ENCODE measurements at regions not wholly inside any gene's neighbourhood (a gene's known extent, or its start where the extent isn't known, plus 50 kb on each side); places are given as distances from the start of the nearest gene placed in this dataset.
"Not testable (repeated sequence)": the region's sequence is repeated elsewhere in the genome, so short reads cannot be mapped to it uniquely, and the experiment has no call there.

DNA sequence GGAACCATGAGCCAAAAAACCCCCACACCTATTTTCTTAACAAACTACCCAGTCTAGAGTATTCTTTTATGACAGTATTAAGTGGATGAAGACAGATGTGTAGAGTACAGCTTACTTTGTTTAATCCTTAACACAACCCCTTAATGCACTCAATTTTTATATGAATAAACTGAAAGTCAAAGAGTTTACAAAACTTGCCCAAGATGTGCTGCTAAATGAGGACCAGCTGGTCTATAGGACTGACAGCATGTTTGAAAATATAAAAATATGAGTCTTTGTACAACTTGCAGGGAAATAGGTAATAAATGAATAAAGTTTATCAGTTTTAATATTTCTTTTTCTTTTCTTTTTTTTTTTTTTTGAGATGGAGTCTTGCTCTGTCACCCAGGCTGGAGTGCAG, 102.3 kb downstream of the ZFY start:
- no peak for DNase-seq

DNA sequence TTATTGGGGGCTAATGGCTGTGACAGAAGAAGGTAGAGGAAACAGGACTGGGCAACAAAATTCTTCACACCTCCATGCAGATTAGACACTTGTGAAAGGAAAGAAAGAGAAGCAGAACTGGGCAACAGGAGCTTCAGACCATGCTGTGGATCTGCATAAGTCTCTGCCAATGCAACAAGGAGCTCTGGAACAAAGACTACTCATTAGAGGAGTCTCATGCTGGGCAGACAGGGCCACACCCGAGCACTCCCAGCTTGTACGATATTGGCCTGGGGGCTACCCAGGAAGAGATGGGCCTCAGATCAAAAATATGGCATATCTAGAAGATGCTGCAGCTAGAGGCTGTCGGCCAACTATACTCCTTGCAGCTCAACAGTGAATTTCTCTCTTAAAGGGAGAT, 105.2 kb downstream of the ZFY start:
- DNase-seq: no peak

DNA sequence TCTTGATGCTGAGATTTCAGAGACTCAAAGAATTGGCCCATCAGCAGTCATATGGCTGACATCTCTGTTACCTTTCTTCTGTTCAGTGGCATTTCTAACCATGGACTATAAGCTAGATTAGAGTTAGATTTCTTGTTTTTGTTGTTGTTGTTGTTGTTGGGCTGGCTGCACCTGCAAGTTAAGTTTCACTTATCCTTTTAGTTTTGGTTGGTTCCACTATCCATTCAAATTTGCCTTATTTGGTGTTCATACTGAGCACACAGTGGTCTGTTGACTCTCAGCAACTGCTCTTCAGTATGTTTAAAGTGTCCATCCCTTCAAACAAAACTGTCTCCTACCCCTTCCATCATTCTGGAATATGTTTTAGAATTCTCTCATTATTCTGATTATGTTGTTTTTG, 106.8 kb downstream of the ZFY start:
- no peak for DNase-seq

DNA sequence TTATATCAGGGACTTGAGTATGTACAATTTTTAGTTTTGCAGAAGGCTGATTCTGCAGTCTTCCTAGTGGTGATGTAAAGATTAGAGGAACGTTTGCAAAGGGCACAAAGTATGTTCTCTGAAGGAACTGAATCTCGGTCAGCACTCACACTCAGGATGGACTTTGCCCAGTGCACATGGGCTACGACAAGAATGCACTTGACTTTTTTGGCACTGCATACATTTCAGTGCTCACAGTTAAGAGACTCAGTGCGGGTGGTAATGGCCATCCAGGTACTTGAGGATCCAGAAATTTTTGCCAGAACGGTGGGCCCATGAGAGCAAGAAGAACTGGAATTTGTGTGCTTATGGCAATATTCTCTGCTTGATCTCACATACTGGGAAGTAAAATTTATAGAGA, 107.7 kb downstream of the ZFY start:
- DNase-seq: no peak

DNA sequence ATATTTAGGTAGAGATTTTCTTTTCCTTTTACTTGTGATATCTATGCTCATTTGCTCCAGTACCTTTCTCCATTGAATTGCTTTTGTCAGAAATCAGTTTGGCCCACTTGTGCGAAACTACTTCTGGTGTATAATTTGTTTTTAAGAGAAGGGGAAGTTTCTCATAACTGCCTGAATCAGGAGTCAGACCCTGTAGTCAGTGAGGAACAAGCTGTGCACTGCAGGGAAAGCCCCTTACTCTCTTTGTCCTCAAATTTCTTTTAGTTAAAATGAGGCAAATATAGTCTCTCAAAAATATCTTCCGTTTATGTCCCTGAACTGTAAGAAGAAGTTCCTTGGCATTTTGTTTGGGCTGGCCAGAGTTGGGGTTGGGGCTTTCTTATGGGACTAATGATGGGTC, 109.9 kb downstream of the ZFY start:
- DNase-seq: no peak

DNA sequence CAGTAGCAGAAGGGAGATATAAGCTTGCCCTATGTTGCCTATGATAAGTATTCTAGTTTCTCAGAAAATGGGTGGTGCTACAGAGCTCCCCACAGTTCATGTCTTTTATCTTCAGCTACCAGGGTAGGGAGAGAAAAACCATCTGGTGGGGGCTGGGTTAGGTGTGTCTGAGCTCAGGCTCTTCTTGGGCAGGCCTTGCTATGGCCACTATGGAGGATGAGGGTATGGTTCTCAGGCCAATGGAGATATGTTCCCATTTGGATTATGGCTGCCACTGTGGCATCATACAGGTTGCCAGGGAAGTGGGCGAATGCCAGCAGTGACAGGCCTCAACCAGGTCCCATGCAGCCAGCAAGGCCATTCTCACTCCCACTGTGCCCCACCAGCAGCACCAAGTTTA, 120.3 kb downstream of the ZFY start:
- not testable (repeated sequence) for DNase-seq

DNA sequence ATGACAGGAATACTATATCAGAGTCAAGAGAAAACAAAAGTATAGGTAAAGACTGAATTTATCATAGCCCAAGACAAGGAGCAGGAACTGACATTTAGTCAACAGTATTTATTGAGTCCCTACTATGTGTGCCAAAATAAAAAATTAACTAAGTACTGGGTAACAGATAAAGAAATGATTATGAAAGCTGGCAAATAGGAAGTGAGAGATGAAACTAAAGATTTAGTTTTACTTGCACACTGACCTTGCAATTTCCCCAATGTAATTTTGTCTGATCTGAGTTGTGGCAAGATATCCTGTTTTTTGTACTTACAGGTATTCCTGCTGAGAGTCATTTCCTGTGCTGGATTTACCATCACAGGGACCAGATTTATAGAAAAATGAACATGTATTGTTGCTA, 123.2 kb downstream of the ZFY start:
- not testable (repeated sequence) for DNase-seq

DNA sequence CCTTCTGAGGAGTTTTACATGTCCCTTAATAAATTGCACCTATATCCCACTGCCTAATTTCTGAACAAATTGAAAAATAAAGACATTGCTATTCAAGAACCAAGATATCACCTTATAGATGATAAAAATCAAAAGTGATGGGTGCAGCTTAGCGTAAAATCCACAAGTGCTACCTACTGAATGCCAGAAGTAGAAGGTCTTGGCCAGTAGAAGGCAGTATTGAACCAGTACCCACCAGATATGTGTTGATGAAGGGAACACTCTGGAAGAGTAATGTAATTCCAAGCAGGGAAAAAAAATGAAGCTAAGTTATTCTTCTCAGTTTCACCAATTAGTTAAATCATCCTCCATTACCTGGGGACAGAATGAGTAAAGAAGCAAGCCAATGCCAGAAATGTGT, 125.5 kb downstream of the ZFY start:
- DNase-seq: not testable (repeated sequence)

DNA sequence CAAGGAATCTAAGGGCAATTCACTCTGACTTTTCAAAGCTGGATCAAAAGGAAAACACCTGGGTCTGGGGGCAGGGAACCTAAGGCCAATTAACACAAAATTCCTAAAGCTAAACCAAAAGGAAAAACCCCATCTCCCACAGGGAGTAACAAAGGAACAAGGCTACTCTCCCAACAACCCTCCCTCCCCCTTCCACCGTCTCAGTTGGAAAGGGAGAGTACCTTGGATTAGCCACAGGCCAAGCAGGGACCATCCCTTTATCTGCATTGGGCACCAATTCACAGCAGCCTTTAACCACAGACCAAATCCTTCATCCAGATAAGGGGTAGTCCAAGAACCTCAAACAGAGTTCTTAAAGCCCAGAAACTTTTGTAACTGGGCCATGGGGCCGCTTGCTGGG, 153.0 kb downstream of the ZFY start:
- DNase-seq: not testable (repeated sequence)

DNA sequence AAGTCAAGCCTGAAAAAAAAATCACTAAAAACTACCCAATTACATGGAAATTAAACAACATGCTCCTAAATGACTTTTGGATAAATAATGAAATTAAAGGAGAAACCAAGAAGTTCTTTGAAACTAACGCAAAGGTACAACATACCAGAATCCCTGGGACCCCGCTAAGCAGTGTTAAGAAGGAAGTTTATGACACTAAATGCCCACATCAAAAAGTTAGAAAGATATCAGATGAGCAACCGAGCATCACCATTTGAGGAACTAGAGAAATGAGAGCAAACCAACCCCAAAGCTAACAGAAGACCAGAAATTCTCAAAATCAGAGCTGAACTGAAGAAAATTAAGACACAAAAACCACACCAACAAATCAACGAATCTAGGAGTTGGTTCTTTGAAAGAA, 173.5 kb downstream of the ZFY start:
- DNase-seq: not testable (repeated sequence)

DNA sequence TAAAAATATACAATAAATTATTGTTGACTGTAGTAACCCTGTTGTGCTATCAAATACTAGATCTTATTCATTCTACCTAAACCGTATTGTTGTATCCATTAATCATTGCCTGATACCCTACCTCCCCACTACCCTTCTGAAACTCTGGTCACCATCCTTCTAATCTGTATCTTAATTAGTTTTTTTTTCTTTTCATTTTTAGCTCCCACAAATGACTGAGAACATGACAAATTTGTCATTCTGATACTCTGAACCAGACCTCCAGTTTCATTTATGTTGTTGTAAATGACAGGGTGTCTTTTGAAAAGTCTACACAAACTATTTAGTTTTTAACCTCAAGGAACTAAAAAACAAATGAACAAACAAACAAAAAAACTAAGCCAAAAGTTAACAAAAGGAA, 185.1 kb downstream of the ZFY start:
- DNase-seq: not testable (repeated sequence)

DNA sequence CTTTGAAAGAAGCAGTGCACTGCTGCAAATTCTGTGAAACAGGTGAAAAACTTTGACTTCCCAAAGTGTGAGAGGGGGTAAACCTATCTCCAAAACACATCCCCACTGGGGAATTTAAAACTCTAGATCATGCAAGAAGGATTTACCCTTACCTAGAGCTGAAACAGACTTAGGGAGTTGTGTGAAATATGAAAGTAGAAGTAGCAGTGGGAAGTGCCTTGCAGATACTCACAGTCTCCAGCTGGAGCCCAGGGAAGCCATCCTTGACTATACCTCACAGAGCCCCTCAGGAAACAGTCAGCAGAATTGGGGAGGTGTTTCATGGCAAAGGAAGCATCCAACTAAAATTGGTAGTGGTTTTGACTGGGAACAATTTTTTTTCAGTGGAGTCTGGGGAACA, 185.5 kb downstream of the ZFY start:
- DNase-seq: not testable (repeated sequence)

DNA sequence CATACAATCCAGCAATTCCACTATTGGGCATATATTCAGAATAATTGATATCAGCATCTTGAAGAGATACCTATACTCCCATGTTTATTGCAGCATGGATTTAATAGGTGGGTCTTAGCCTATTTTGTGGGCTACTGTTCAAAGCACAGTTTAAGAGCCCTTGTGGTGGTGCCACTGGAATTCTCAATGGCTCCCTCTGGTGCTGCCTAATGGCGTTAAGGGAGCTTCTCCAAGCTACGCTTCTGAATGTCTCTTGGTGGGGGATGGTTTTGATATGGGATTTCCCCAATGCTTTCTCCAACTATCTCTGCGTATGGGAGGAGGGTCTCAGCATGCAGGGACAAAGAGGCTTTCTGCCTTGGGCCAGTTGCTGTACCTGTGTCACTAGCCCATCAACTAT, 188.3 kb downstream of the ZFY start:
- not testable (repeated sequence) for DNase-seq

DNA sequence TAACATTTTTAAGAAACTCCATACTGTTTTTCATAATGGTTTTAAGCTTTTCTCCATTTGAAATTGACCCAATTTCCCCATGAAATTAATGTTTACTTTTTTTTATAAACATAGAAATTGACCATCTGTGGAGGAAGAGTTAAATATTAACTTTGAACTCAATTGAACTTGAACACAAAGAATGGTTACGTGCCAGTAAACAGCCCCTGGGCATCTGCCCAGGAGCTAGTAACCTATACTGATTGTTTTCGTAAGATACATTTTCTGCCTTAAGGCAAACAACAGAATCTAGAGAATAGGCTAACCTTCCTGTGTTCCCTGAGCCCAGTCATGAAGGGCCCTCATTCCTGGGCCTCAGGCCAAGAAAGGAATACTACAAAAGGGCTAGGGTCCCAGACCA, 235.9 kb downstream of the ZFY start:
- not testable (repeated sequence) for DNase-seq

DNA sequence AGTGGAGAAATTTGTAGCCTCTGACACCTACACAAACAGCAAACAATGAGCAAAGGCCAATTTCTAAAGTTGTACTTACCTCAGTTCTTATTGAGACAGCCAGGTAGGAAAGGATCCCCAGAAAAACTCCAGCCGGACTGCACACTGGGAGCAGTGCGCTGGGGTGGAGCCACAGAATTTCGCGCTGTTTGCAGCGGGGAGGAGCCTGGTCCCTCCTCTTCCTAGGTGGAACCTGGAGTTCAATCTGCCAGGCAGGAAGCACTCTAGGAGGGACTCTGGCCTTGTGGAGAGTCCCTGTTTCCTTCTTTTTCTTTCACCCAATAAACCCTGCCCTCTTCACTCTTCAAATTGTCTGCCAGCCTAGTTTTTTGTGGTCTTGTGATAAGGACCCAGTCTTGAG, 259.9 kb downstream of the ZFY start:
- DNase-seq: not testable (repeated sequence)

DNA sequence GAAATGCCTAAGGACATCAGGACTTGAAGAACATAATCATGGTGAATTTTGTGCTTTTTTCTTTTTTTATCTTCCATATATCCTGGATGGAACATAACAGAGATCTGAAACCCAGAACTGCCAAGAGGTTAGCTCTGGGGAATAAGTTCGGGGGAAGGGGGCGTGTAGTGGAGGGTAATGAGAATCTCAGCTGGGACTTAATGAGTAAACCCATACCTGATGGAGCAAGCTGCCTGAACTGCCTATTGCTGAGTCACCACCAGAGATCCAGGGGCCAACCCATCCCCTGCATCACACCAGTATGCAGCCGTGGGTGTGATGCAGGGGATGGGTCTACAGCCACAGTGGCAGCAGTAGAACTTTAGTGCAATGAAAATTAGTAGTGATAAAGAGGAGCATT, 267.1 kb downstream of the ZFY start:
- not testable (repeated sequence) for DNase-seq

DNA sequence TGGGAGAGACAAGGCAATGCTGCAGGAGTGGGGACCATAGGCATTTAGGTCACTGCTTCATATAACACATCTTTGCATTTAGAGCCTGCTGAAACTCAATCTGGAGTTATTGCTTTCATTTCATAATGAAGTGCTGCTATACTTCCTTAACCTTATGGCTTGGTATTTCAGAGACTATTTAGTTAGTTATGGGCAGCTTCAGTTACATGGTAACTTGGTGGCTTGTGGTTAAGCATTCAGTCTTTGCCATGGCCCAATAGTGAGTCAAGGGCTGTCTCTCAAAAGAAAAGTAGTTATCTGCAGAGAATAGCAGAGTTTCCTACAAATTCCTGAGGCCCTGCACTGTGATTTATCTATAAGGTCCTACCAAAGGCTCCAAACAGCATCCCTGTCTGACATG, 271.6 kb downstream of the ZFY start:
- DNase-seq: not testable (repeated sequence)

DNA sequence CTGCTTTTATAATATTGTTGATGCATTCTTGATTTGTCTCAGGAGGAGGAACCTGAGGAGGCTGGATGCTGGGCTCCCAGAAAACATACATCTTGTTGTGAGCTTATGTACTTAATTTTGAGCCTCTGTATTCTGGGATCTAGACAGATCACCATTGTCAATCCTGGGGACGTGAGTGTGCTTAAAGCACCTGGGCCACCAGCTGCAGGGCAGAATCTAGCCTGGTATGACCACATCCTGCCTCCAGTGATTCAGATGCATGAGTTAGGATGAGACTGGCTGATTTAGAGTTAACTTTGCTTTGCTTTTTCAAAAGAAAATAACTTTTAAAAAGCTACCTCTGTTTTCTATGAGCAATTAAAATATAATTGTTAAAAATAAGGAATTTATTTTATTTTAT, 278.0 kb downstream of the ZFY start:
- not testable (repeated sequence) for DNase-seq

DNA sequence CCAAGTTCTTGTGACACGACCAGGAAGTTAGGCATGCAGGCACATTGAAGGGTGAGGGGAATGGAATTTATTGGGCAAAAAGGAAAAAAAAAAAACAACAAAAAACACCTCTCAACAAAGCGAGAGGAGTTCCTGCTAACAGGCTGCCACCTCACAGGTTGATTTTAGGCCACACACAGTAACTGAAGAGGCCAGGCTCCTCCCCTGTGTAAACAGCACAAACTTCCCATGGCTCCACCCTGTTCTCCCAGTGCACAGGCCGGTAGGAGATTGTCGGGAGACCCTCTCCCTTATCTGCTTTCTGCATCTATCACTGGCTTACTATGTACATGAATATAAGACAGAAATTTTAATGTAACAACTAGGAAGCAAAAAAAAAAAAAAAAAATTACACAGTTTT, 283.0 kb downstream of the ZFY start:
- DNase-seq: not testable (repeated sequence)

DNA sequence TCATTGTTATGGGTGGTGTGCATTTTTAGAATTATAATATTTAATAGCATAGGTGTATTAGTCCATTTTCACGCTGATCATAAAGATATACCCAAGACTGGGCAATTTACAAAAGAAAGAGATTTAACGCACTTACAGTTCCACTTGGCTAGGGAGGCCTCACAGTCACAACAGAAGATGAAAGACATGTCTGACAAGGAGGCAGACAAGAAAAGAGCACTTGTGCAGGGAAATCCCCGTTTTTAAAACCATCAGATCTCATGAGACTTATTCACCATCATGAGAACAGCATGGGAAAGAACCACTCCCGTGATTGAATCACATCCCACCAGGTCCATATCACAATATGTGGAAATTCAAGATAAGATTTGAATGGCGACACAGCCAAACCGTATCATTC, 283.4 kb downstream of the ZFY start:
- not testable (repeated sequence) for DNase-seq

DNA sequence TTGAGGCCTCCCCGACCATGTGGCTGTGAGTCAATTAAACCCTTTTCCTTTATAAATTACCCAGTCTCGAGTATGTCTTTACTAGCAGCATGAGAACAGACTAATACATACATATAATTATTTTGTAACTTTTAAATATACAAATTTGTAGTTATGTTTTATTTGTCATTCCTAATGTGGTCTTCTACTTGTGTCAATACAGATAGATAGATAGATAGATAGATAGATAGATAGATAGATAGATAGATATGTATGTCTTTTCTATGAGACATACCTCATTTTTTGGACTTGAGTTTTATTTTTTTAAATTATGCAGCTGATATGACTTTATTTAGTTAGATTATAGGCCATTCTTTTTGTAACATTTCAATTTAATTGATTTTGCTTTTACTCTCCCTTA, 316.0 kb upstream of the TGIF2LY start:
- not testable (repeated sequence) for DNase-seq

DNA sequence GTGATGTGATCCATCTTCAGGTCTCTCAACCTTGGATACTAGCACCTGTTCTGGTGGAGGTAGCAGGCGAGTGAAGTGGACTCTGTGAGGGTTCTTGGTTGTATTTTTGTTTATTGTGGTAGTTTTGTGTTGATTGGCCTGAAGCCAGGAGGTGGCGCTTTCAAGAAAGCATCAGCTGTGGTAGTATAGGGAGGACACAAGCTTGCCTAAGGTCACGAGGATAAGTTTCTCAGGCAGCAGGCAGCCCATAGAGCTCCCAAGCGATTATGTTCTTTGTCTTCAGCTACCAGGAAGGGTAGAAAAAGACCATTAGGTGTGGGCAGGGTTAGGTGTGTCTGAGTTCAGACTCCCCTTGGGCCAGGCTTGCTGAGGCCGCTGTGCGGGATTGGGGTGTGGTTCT, 290.8 kb upstream of the TGIF2LY start:
- not testable (repeated sequence) for DNase-seq

DNA sequence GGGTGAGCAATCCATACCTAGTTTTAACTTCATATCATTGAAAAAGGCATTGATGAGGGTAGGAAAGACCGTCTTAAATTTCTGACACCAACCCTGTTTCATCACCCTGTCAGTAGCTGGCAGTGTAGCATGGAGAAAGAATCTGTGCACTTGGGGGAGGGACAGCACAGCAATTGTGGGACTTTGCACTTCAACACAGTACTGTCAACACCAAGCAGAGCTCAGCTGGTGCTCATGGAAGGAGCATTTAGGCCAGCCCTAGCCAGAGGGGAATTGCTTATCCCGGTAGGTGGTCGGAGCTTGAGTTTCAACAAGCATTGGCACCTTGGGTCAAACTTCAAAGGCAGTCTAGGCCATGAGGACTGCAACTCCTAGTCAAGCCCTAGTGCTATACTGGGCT, 281.6 kb upstream of the TGIF2LY start:
- DNase-seq: not testable (repeated sequence)

DNA sequence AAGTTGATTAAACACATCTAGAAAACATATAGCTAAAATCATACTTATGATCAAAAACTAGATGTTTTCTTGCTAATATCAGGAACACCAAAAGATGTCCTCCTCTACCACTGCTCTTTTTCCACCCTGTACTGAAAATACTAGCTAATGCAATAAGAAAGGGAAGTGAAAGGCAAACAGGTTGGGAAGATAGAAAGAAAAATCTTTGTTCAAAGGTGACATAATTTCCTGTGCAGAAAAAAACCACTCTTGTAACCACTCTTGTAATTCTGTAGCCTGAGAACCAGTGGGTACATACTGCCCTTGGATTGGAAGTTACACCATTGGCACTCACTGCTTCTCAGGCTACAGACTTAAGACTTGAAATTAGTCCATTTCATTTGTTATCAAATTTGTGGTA, 258.9 kb upstream of the TGIF2LY start:
- DNase-seq: not testable (repeated sequence)

DNA sequence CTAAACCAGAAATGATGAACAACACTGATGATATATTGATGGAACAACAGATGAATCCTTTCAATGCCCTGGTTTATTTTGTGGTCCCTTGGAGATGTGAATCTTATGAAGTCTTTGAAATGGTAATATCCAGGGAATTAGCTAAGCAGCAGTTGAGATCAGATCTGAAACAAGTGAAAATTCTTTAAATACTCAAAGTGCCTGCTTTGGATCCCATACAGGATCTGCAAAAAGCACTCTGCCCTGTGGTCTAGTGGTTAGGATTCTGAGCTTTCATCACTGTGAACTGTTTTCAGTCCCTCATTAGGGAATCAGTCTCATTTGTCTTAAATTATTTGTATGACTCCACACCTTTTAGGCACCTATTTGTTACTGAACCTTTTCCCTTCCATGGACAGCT, 211.3 kb upstream of the TGIF2LY start:
- DNase-seq: not testable (repeated sequence)

DNA sequence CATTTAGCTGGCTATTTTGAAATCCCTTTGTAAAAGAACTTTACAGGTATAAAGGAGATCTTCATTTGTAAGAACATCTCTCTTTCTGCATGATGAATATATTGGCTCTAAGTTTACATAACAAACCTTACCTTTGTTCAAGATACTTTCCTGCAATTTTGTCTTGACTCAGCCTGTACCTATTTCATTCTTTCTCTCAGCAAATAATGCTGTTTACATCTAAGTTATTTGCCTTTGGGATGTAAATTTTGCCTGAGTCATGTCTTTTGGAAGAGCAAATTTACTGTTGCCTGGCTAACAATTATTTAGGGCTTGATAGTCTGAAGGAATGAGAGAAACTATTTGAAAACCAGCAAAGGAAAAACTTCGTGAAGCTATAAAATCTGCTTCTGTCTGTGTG, 210.4 kb upstream of the TGIF2LY start:
- DNase-seq: not testable (repeated sequence)

Data from HCEC 1CT (cell line).